A673 (cell line): ENCODE measurements at regions not wholly inside any gene's neighbourhood (a gene's known extent, or its start where the extent isn't known, plus 50 kb on each side); places are given as distances from the start of the nearest gene placed in this dataset.
A peak's percentile ranks its signal among the peaks of the same experiment; 100 is the strongest.

Source experiments
- BruUV-seq: library from RNA; stranded (reverse); fragments of 400-500 nt; replicated peaks from 2 replicates; lab custom pipeline; 2021; lab: Mats Ljungman, UMichigan
- CTCF ChIA-PET: fragments of 300-600 bp; sonication (Branson Sonifier 250); formaldehyde crosslinking; loops from one replicate; lab custom pipeline; 2022; ENCODE audit warnings: antibody characterized with exemption; lab: Charles Lee
- POLR2A ChIA-PET: fragments of 300-600 bp; sonication (Branson Sonifier 250); formaldehyde crosslinking; loops from one replicate; lab custom pipeline; 2022; ENCODE audit warnings: antibody characterized with exemption; ENCODE audit not compliant: low non-redundant PET; lab: Charles Lee
- DNase-seq: peaks from one replicate; pipeline ENCODE4 v3.0.0-alpha.2; 2015; ENCODE audit warnings: low spot score
- H3K27ac ChIP-seq: fragments of 200-600 bp; sonication (generic); 2 replicates; pipeline ENCODE4 v1.5.1; 2016; ENCODE audit warnings: mixed run types, low read depth, mild to moderate bottlenecking, mixed read lengths, antibody characterized with exemption, low read length; ENCODE audit not compliant: poor library complexity, severe bottlenecking
- H3K27me3 ChIP-seq: fragments of 200-600 bp; sonication (generic); replicated peaks from 2 replicates; pipeline ENCODE4 v1.6.1; 2017; ENCODE audit warnings: mixed run types, low read depth, mild to moderate bottlenecking, mixed read lengths, antibody characterized with exemption, low read length; ENCODE audit not compliant: insufficient read depth, poor library complexity
- H3K36me3 ChIP-seq: fragments of 200-600 bp; sonication (generic); 2 replicates; pipeline ENCODE4 v1.6.1; 2016; ENCODE audit warnings: mixed run types, mild to moderate bottlenecking, mixed read lengths, antibody characterized with exemption, low read length; ENCODE audit not compliant: insufficient read depth, poor library complexity, severe bottlenecking
- H3K4me1 ChIP-seq: fragments of 200-600 bp; sonication (generic); 2 replicates; pipeline ENCODE4 v1.6.1; 2017; ENCODE audit warnings: mixed run types, mild to moderate bottlenecking, mixed read lengths, antibody characterized with exemption, low read length; ENCODE audit not compliant: insufficient read depth, poor library complexity, severe bottlenecking
- H3K4me3 ChIP-seq: fragments of 200-600 bp; sonication (generic); 2 replicates; pipeline ENCODE4 v1.5.1; 2016; ENCODE audit warnings: low read depth, mixed run types, mild to moderate bottlenecking, mixed read lengths, low read length; ENCODE audit not compliant: poor library complexity, severe bottlenecking
- H3K9me3 ChIP-seq: fragments of 200-600 bp; sonication (generic); 2 replicates; pipeline ENCODE4 v1.6.1; 2016; ENCODE audit warnings: mixed run types, low read depth, mild to moderate bottlenecking, mixed read lengths, antibody characterized with exemption, low read length; ENCODE audit not compliant: poor library complexity, severe bottlenecking
- CTCF ChIP-seq: fragments of 300-800, 200-600 bp; sonication (generic); conservative IDR thresholded peaks from 2 replicates; pipeline ENCODE4 v1.5.1; 2017; ENCODE audit warnings: low read depth, mild to moderate bottlenecking, antibody characterized with exemption, low read length, moderate library complexity, mixed read lengths
- EZH2 ChIP-seq: fragments of 200-600 bp; sonication (generic); IDR thresholded peaks from 2 replicates; pipeline ENCODE4 v1.6.1; 2017; ENCODE audit warnings: borderline replicate concordance, low read depth, mild to moderate bottlenecking, mixed read lengths, antibody characterized with exemption, low read length; ENCODE audit not compliant: poor library complexity, severe bottlenecking
- intact Hi-C: fragments of 100-400 bp; cut with micrococcal nuclease; formaldehyde crosslinking; loops from one replicate; pipeline ENCODE4 v1.10.0; 2022; ENCODE audit not compliant: unreplicated experiment

DNA sequence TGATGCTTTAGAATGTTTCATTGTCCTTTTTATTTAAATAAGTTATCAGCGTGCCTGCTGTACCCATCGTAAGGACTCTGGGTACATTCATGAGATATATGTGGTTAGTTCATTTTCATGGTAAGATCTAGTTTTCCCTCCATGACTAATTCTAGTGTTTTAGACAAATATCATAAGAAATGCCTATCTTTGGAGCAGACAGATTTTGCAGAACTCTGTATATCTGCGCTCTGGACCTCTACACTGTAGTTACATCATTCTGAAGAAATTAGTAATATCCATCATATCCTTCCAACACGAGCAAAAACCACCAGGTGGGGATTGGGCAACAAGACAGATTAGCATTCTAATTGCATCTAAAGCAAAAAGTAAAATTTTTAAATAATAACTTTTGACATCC, 499.2 kb downstream of the SETD4 start:
- no peak for DNase-seq
- no peaks in the 10 kb centered on the region for H3K4me1 ChIP-seq
- no peaks in the 10 kb centered on the region for H3K9me3 ChIP-seq
- TF ChIP-seq CTCF: no peak
- no peak for TF ChIP-seq EZH2
- POLR2A ChIA-PET: no interaction called here
- H3K4me3 ChIP-seq: no peak overlapping the region
- H3K36me3 ChIP-seq: no peaks in the 10 kb centered on the region
- H3K27ac ChIP-seq: no peak overlapping the region
- no peaks in the 10 kb centered on the region for H3K27me3 ChIP-seq
- no TSS peak for BruUV-seq
- CTCF ChIA-PET: no interaction called here
- intact Hi-C loops: no loop called here

DNA sequence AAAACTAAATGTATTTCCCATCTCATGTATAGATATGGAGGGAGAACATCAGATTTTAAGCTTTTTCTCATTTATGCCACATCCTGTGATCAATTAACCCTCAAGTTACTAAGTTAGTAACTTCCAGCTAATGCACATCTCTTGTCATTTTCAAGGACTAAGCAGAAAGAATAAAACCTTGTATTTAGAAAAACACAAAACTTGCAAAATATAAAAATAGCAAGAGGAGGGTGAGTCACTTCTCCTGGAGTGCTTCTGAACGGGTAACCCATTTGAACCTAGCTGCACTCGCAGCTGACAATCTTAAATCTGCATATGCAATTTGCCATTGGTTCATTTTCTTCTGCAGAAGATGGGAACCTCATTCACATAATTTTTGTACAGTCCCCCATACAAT, 500.5 kb downstream of the SETD4 start:
- POLR2A ChIA-PET: no interaction called here
- Histone ChIP-seq H3K4me1 (no peaks in the 10 kb centered on the region), H3K27me3 (no peaks in the 10 kb centered on the region), H3K27ac (no peak overlapping the region), H3K9me3 (no peaks in the 10 kb centered on the region), H3K36me3 (no peaks in the 10 kb centered on the region), H3K4me3 (no peak overlapping the region)
- no TSS peak for BruUV-seq
- CTCF ChIA-PET: no interaction called here
- DNase-seq: no peak
- intact Hi-C loops: no loop called here
- TF ChIP-seq EZH2 (no peak), CTCF (no peak)

DNA sequence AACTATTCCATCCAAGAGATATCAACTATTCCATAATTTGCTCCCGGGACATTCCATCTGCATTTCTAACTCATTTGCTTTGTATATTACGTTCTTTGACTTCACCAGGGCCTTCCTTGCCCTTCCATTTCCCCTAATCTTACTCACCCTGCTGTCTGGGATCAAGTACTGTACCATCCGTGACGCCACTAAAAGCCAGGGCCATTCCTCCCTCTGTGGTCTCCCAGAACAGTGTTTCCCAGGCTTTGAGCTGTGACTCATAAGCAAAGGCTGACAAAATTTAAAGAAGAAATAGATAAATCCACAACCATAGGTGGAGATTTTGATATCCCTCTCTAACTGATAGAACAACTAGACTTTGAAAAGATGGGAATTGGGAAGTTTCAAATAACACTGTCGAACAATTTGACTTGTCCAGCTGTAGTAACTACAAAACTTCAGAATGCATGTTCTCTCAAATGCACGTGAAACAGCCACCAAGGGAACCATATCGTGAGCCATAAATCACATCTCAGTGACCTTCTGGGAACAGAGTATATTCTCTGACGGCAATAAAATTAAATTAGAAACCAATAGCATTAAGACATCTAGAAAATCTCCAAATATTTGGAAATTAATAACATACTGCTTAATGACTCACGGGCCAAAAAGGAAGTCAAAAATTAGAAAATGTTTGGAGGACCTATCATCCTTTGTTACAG, 501.0 kb downstream of the SETD4 start:
- Histone ChIP-seq H3K4me3 (no peak overlapping the region), H3K4me1 (no peaks in the 10 kb centered on the region), H3K27me3 (no peaks in the 10 kb centered on the region), H3K9me3 (no peaks in the 10 kb centered on the region), H3K27ac (no peak overlapping the region), H3K36me3 (no peaks in the 10 kb centered on the region)
- CTCF ChIA-PET: no interaction called here
- TF ChIP-seq CTCF (no peak), EZH2 (no peak)
- intact Hi-C loops: no loop called here
- peak; percentile 2 for DNase-seq
- POLR2A ChIA-PET: no interaction called here
- BruUV-seq: no TSS peak
